ENCODE measurements at regions not wholly inside any gene's neighbourhood (a gene's known extent, or its start where the extent isn't known, plus 50 kb on each side); places are given as distances from the start of the nearest gene placed in this dataset.

- no peak for TF ChIP-seq CTCF (conservative IDR thresholded peaks at IDR 0.05; ENCODE audit: low read depth, low read length)
These were observed 295.5 kb downstream of the DTWD2 start for GRCh38 chr5:118692811-118693342.

GRCh38 chr5:118687661-118688621 lies 300.4 kb downstream of the DTWD2 start:
- Histone ChIP-seq H3K36me3 (ENCODE audit: insufficient read depth) (no peaks in the 10 kb centered on the region), H3K27me3 (ENCODE audit: insufficient read depth, low read depth) (no peaks in the 10 kb centered on the region), H3K4me1 (ENCODE audit: low read depth, poor library complexity, severe bottlenecking) (no peaks in the 10 kb centered on the region), H4K20me1 (ENCODE audit: insufficient read depth) (no peaks in the 10 kb centered on the region), H3K27ac (no peak overlapping the region), H3K79me2 (ENCODE audit: insufficient read depth, low read depth) (no peaks in the 10 kb centered on the region), H2AFZ (ENCODE audit: low read depth) (no peak overlapping the region), H3K4me3 (IDR thresholded peaks at IDR 0.05; ENCODE audit: insufficient read depth, low read depth, low read length) (no peak overlapping the region), H3K4me2 (no peak overlapping the region), H3K9ac (no peak overlapping the region)
- no peak for TF ChIP-seq CTCF (conservative IDR thresholded peaks at IDR 0.05; ENCODE audit: low read depth, low read length)

More at GRCh38 chr5:118692811-118693342, 295.5 kb downstream of the DTWD2 start:
- no peak overlapping the region for H3K9ac ChIP-seq
- no peaks in the 10 kb centered on the region for H4K20me1 ChIP-seq (ENCODE audit: insufficient read depth)
- H3K4me3 ChIP-seq (IDR thresholded peaks at IDR 0.05; ENCODE audit: insufficient read depth, low read depth, low read length): no peak overlapping the region
- H3K27me3 ChIP-seq (ENCODE audit: insufficient read depth, low read depth): no peaks in the 10 kb centered on the region
- H2AFZ ChIP-seq (ENCODE audit: low read depth): no peak overlapping the region
- H3K36me3 ChIP-seq (ENCODE audit: insufficient read depth): no peaks in the 10 kb centered on the region
- no peaks in the 10 kb centered on the region for H3K4me1 ChIP-seq (ENCODE audit: low read depth, poor library complexity, severe bottlenecking)
- H3K79me2 ChIP-seq (ENCODE audit: insufficient read depth, low read depth): no peaks in the 10 kb centered on the region
- no peak overlapping the region for H3K4me2 ChIP-seq
- no peak overlapping the region for H3K27ac ChIP-seq

- H2AFZ ChIP-seq (ENCODE audit: low read depth): no peak overlapping the region
These were observed 301.2 kb downstream of the DTWD2 start for GRCh38 chr5:118687100-118687499.

GRCh38 chr5:118681655-118682054 lies 306.7 kb downstream of the DTWD2 start:
- Histone ChIP-seq H3K79me2 (ENCODE audit: insufficient read depth, low read depth) (no peaks in the 10 kb centered on the region), H3K4me3 (IDR thresholded peaks at IDR 0.05; ENCODE audit: insufficient read depth, low read depth, low read length) (no peak overlapping the region), H3K9ac (no peak overlapping the region), H3K27ac (no peak overlapping the region), H3K27me3 (ENCODE audit: insufficient read depth, low read depth) (no peaks in the 10 kb centered on the region), H2AFZ (ENCODE audit: low read depth) (no peak overlapping the region), H4K20me1 (ENCODE audit: insufficient read depth) (no peaks in the 10 kb centered on the region), H3K4me1 (ENCODE audit: low read depth, poor library complexity, severe bottlenecking) (no peaks in the 10 kb centered on the region), H3K36me3 (ENCODE audit: insufficient read depth) (no peaks in the 10 kb centered on the region), H3K4me2 (no peak overlapping the region)
- no peak for TF ChIP-seq CTCF (conservative IDR thresholded peaks at IDR 0.05; ENCODE audit: low read depth, low read length)

More at GRCh38 chr5:118687100-118687499, 301.2 kb downstream of the DTWD2 start:
- Histone ChIP-seq H3K9ac (no peak overlapping the region), H3K4me1 (ENCODE audit: low read depth, poor library complexity, severe bottlenecking) (no peaks in the 10 kb centered on the region), H4K20me1 (ENCODE audit: insufficient read depth) (no peaks in the 10 kb centered on the region), H3K4me3 (IDR thresholded peaks at IDR 0.05; ENCODE audit: insufficient read depth, low read depth, low read length) (no peak overlapping the region), H3K79me2 (ENCODE audit: insufficient read depth, low read depth) (no peaks in the 10 kb centered on the region), H3K27me3 (ENCODE audit: insufficient read depth, low read depth) (no peaks in the 10 kb centered on the region), H3K27ac (no peak overlapping the region), H3K4me2 (no peak overlapping the region), H3K36me3 (ENCODE audit: insufficient read depth) (no peaks in the 10 kb centered on the region)
- TF ChIP-seq CTCF (conservative IDR thresholded peaks at IDR 0.05; ENCODE audit: low read depth, low read length): no peak

Measured in KMS-11 (cell line).